Superior temporal gyrus (tissue), 1 donor: ENCODE measurements at regions not wholly inside any gene's neighbourhood (a gene's known extent, or its start where the extent isn't known, plus 50 kb on each side); places are given as distances from the start of the nearest gene placed in this dataset.
"Not testable (repeated sequence)": the region's sequence is repeated elsewhere in the genome, so short reads cannot be mapped to it uniquely, and the experiment has no call there.

Experiments used
- DNase-seq: peaks from one replicate; pipeline ENCODE4 v3.0.0-alpha.2; 2016; ENCODE audit errors: extremely low spot score

GRCh38 chr5:125913200-125913599 lies 510.0 kb upstream of the GRAMD2B start:
- DNase-seq: no peak

DNA sequence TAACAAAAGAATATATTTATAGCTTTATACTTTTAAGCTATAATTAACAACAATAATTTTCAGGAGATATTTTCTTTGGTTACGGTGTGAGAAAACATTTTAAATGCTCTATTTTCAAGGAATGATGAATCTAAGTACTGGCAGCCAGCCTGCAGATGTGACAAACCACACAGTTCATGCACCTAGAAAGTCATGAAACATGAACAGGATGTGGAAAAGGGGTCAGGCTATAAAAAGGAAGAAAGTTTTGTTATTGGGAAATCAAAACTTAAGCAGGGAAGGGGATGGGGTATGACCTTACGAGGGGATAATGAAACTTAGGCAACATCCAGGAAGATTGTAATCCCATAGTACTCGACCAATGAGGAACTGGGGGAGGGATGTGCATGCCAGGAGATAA lies 508.7 kb upstream of the GRAMD2B start:
- no peak for DNase-seq

- not testable (repeated sequence) for DNase-seq
Observed at GRCh38 chr5:125923958-125924357, 499.3 kb upstream of the GRAMD2B start.

GRCh38 chr5:125926172-125926571 lies 497.0 kb upstream of the GRAMD2B start:
- no peak for DNase-seq

- no peak for DNase-seq
Observed at GRCh38 chr5:125928663-125929062, 494.5 kb upstream of the GRAMD2B start.

- no peak for DNase-seq
Observed at GRCh38 chr5:125950012-125950615, 473.1 kb upstream of the GRAMD2B start.

DNA sequence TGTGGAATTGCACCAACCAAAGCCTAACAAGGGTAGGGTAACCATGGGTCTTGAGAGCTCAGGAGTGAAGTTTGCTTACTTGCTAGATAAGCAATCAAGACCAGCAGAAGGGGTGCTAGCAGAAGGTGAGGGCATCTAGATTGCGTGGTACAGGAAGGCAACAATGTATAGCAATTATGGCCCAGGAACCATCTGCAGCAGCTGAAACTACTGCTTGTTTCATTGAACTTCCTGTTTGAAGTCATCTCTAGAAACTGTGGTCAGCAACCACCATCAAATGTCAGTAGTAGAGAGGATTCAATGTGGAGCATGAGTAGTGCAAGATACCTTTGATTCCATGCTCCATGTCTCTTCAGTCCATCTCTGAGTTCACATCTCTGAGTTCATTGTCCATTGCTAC lies 462.1 kb upstream of the GRAMD2B start:
- no peak for DNase-seq

- no peak for DNase-seq
Observed at GRCh38 chr5:125965577-125965976, 457.6 kb upstream of the GRAMD2B start.

DNA sequence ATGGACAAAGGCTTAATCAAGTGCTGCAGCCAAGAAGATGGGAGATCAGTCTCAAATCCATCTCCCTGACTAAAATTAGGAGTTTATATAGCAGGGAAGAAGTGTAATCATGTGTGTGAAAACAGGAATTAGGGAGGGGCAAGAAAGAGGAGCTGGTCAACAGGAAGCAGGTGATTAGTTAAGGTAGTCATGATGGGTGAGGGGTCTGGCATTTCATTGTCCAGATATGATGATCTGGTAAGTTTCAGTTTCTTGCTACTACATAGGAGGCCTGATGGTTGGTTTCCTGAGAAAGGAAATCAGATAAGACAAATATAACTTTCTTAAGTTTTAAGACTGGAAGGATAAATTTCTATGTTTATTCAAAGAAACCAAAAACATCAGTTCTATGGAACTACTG lies 455.6 kb upstream of the GRAMD2B start:
- no peak for DNase-seq

DNA sequence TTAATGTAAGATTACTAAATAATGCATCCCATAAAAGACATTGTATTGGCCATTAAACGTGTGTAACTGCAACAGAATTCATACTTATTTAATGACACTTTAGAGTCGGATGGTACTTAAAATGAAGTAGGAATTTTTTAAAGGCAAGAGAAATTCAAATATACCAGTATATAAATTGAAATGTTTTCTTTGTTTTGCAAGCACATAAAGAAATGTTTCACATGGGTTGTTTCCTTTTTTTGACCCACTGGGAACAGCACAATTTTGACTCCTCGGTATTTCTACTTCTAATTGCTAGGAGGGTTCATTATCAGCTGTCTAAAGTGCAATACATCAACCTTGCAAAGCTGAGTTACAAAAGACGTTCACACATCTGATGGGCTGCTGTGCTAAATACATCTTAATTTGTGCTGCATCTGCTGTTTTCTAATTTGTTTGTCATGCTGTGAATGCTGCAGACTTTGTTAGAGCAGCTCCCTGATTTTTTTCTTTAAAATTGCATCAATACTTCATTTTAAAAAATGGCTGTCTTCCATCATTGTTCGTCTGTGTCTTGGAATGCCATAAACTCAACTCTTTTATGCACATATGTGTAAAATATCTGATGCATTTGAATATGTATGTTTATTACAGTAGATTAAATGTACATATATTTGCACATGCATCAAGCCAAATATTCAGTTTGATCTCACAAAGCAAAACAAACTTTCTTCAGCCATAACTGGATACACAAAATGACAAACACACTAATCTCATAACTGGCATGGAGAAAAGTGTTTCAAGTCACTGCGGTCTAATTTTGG lies 454.0 kb upstream of the GRAMD2B start:
- DNase-seq: no peak

- DNase-seq: no peak
Observed at GRCh38 chr5:125969814-125970171, 453.4 kb upstream of the GRAMD2B start.

- no peak for DNase-seq
Observed at GRCh38 chr5:125970631-125971307, 452.4 kb upstream of the GRAMD2B start.

GRCh38 chr5:125972706-125973105 lies 450.5 kb upstream of the GRAMD2B start:
- DNase-seq: no peak

GRCh38 chr5:125974679-125975078 lies 448.5 kb upstream of the GRAMD2B start:
- no peak for DNase-seq

GRCh38 chr5:125976421-125977000 lies 446.7 kb upstream of the GRAMD2B start:
- DNase-seq: no peak

GRCh38 chr5:125978015-125978414 lies 445.2 kb upstream of the GRAMD2B start:
- DNase-seq: no peak

DNA sequence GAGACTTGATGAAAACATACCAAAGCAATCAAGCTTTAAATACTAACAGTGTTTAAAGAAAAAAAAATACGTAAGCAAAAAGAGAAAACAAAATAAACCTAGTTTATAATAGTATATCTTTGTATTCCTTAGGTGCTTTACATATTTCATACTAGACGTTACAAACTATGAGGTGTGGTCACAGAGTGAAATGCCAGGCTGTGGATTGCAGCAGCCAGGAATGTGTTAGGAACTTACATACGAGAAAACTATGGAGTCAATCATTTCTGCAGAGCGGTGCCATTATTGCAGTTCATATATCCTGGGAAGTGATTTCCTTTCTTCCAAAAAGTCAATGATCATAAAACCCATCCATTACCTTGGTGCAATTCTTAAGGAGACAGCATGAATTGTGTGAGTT lies 443.6 kb upstream of the GRAMD2B start:
- DNase-seq: no peak

GRCh38 chr5:125981016-125981415 lies 442.2 kb upstream of the GRAMD2B start:
- no peak for DNase-seq

DNA sequence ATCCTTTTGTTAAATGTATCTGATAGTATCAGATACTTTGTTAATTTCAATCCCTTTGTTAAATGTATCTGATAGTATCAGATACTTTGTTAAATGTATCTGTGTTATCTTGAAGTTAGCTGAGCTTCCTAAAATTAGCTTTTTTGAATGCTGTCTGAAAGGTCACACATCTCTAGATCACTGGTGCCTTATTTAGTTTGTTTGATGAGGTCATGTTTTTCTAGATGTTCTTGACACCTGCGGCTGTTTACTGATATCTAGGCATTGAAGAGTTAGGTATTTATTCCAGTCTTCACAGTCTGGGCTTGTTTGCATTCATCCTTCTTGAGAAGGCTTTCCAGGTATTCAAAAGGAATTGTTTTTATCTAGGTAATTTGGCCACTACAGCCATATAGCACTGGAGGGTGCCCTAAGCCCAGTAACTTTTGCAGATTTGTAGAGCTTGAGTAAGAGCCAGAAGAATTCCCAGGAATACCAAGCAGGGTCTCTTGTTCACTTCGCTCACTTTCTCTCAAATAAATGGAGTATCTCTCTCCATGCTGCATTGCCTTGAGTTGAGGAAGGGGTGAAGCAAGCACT lies 435.4 kb upstream of the GRAMD2B start:
- DNase-seq: no peak

DNA sequence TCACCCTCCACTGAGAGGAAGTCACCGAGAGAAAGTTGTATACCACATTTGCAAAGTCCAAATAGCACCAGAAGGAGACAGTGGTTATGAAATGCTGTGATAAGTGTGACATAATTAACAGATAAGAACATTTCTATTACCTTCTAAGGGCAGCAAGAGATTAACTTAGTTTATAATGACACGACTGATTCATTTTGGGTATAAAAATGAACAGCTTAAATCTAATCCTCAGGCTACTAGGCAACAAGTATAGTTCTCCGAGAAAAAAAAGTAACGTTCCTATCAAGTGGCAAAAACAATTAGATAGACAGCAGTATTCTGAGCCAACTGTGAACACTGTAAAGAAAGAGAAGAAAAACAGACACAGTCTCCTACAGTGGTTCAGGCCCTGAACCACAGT lies 431.2 kb upstream of the GRAMD2B start:
- no peak for DNase-seq

DNA sequence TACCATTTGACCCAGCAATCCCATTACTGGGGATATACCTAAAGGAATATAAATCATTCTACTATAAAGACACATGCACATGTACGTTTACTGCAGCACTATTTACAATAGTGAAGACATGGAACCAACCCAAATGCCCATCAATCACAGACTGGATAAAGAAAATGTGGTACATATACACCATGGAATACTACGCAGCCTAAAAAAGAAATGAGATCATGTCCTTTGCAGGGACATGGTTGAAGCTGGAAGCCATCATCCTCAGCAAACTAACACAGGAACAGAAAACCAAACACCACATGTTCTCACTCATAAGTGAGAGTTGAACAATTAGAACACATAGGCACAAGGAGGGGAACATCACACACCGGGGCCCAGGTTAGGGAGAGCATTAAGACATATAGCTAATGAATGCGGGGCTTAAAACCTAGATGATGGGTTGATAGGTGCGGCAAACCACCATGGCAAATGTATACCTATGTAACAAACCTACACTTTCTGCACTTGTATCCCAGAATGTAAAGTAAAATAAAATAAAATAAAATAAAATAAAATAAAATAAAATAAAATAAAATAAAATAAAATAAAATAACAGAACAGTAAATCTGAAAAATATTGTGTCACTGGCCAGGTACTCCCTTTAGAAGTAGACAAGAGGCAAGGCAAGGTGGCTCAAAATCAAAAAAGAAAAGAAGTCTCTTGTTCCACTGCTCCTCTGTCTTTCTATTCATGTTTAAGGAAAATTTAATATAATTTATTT lies 423.8 kb upstream of the GRAMD2B start:
- not testable (repeated sequence) for DNase-seq

DNA sequence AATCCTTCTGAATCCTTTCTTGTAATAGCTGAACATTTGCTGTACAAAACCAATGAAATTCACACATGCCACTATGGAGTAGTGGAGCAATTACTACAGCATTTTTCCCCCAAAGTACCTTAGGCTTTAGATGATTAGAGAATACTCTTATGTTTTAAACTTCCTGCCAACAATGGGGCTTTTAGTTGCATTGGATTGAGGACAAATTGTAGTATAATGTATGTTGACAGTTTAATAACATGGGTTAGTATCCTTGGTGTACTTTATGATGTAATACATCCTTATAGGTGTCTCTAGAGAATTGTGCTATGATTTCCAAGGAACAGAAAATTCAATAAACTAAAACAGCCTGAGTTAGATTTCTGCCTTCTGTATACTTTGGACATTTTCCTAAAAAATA lies 422.7 kb upstream of the GRAMD2B start:
- DNase-seq: no peak
